ENCODE measurements at regions not wholly inside any gene's neighbourhood (a gene's known extent, or its start where the extent isn't known, plus 50 kb on each side); places are given as distances from the start of the nearest gene placed in this dataset.

GRCh38 chr9:75657015-75657414 is 233.5 kb upstream of the PCSK5 start:
- TF ChIP-seq CTCF (conservative IDR thresholded peaks at IDR 0.05) (no peak), ZFX (IDR thresholded peaks at IDR 0.05) (no peak)
